ENCODE measurements at regions not wholly inside any gene's neighbourhood (a gene's known extent, or its start where the extent isn't known, plus 50 kb on each side); places are given as distances from the start of the nearest gene placed in this dataset.
"Not testable (repeated sequence)": the region's sequence is repeated elsewhere in the genome, so short reads cannot be mapped to it uniquely, and the experiment has no call there.

DNA sequence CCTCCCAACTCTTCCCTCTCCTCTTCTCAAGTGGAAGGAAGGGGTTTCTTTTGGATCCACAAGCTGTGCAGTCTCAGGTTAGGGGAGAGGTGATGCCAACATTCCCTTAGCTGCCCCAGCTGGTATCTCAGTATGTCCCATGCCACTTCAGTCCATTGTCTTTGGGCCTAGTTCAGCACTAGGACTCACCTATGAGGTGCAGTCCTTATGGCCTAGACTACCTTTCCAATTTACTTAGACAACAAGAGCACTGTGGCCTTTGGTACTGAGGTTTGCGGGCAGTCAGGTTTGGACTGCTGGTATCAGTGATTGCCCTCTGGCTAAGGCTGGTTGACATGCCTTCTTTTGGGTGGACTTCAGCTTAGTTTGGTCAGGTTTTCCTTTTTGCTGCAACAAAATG, 159.9 kb downstream of the POTEH start:
- not testable (repeated sequence) for DNase-seq

GRCh38 chr22:15853716-15854373, 164.0 kb downstream of the POTEH start:
- not testable (repeated sequence) for DNase-seq

DNA sequence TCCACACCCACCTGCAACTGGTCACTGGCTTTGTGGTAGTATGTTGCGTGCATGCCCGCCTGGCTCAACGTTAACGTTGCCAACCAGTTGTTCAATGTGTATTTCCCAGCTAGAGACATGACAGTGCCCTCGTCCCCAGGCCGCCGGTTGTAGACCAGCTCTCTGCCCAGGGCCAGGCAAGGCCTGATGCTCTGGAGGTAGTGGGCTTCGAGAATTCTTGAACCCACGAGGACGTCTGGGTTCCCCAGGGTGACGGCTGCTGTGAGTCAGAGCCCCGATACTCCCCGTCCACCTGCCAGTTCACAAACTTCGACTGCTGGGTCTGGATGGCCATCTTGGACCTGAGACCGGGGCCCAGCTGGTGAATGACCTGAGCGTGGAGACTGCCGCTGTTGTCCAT, 164.6 kb downstream of the POTEH start:
- not testable (repeated sequence) for DNase-seq

DNA sequence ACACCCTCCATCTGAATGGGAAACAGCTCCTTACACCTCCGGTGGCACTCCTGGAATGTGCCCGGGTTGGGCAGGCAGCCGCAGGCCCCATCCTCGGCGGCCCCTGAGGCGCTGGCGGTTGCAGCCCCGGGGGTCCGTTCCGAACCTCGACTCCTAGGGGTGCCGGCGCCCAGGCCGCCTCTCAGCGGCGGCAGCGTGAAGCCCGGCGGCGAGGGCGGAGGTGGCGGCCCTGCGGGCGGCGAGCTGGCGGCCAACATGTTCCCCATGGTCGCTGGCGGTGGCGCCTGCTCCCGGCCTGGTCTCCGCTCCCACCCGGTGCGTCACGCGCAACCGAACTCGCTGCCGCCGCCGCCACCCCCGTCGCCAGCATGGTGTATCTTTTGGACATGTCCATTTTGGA, 165.2 kb downstream of the POTEH start:
- DNase-seq: not testable (repeated sequence)

- DNase-seq: not testable (repeated sequence)
Measured at GRCh38 chr22:15880926-15881325, 191.1 kb downstream of the POTEH start.

DNA sequence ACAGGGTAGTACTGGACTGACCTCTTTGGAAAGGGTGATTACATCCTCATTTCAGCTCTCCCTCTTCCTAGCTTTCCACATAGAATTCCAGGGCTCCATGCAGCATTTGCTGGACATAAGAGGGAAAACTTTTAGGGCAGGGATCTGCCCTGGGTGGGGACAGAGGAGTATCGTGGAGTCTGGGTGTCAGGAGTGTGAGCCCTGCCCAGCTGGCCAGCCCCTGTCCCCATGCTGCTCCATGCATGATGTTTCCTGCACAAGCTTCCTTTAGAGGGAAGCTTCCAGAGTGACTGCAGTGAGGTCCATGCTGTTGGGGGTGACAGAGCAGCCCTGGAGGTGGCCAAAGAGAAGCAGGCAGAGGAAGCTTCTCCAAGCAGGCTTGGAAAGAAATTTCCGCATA, 214.5 kb downstream of the POTEH start:
- DNase-seq: not testable (repeated sequence)

- DNase-seq: not testable (repeated sequence)
Measured at GRCh38 chr22:15911704-15912103, 221.9 kb downstream of the POTEH start.

GRCh38 chr22:15919120-15919519, 229.3 kb downstream of the POTEH start:
- not testable (repeated sequence) for DNase-seq

DNA sequence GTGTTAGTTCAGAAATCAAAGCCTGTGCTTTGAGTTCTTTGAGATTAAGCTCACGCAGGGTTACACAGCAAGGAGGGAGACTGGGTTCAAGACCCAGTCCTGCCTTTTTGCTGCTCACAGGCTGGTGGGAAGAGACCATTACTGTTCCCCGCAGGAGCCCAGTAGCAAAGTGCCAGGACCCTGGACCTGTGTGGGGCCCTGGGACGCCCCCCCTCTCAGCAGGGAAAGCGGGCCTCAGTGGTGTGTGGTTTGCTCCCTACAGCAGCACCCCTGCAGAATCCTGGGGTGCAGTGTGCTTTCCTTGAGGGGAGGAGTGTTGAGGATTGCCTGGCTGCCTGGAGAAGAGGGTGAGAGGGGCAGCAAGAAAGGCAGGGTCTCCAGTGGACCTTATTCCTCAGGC, 231.1 kb downstream of the POTEH start:
- DNase-seq: not testable (repeated sequence)

GRCh38 chr22:15922132-15922531, 232.3 kb downstream of the POTEH start:
- DNase-seq: not testable (repeated sequence)

- not testable (repeated sequence) for DNase-seq
Measured at GRCh38 chr22:15922666-15923065, 232.8 kb downstream of the POTEH start.

- DNase-seq: not testable (repeated sequence)
Measured at GRCh38 chr22:15924820-15925219, 235.0 kb downstream of the POTEH start.

DNA sequence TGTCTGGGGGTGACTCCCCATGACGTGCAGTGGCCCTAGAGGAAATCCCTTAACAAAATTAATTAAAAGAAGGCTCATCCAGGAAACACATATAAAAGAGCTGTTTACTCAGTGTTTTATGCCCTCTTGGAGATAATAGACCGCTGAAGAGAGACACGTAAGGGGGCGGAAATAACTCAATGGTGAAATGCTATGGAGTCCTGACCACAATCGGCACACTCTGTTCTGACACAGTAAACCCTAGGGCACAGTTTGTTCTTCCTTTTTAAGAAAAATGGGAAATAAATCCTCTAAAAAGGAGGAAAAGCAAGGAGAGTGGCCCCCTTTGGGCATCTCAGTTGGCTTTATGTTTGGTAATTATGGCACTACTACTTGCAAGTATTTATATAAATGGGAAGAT, 237.3 kb downstream of the POTEH start:
- not testable (repeated sequence) for DNase-seq

All from NCI-H146 (cell line).